GM19238 (cell line): ENCODE measurements at regions not wholly inside any gene's neighbourhood (a gene's known extent, or its start where the extent isn't known, plus 50 kb on each side); places are given as distances from the start of the nearest gene placed in this dataset.
"Not testable (repeated sequence)": the region's sequence is repeated elsewhere in the genome, so short reads cannot be mapped to it uniquely, and the experiment has no call there.

Experiments
- DNase-seq: peaks from one replicate; pipeline ENCODE4 v3.0.0; 2011; ENCODE audit warnings: low spot score; ENCODE audit not compliant: insufficient read length

DNA sequence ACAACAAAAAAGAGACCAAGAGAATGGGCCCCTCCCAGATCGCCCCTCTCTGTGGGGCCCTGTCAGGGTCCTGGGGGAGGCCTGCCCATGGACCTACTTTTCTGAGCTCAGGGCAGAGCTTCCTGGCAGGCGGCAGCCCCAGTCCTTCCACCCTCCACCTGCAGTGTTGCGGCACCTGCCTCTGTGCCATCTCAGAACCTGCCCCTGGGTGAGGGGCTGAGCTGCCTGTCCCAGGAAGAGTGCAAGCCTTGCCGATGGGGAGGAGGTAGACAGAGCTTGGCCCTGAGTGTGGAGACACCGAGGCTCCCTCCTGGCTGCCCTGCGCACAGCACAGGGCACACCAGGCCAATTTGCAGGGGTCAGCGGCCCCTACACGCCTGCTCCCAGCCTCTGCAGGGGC is 67.5 kb downstream of the UNCX start:
- no peak for DNase-seq

GRCh38 chr7:1300636-1301035 is 68.0 kb downstream of the UNCX start:
- no peak for DNase-seq

- no peak for DNase-seq
Measured at GRCh38 chr7:1301054-1301881, 68.6 kb downstream of the UNCX start.

DNA sequence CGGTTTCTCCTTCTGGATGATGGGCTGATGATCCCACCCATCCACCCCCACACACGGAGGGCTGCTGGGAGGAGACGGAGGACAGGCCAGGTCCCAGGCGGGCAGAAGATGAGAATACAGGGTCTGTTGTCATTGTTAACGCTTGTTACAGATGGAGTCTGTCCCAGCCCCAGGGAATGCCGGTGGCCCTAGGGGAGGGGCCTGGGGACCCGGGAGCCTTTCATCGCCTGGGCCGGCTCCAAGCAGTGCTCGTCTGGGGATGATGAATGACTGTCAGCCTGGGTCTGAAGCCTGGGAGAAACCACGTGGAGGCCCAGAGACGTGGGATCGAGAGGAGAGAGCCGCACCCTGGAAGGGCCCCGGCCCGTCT is 69.2 kb downstream of the UNCX start:
- no peak for DNase-seq

- DNase-seq, result no peak
Measured at GRCh38 chr7:1302936-1303335, 70.3 kb downstream of the UNCX start.

DNA sequence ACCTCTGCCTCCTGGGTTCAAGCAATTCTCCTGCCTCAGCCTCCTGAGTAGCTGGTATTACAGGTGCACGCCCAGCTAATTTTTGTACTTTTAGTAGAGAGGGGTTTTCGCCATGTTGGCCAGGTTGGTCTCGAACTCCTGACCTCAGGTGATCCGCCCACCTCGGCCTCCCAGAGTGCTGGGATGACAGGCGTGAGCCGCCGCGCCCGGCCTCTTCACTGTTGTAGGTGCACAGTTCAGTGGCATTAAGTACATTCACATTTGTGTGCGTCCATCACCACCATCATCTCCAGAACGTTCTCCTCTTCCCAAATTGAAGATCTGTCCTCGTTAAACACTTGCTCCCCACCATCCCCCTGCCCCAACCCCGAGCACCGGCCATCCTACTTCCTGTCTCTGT is 71.3 kb downstream of the UNCX start:
- DNase-seq, result not testable (repeated sequence)

- DNase-seq, result no peak
Measured at GRCh38 chr7:1305873-1306272, 73.2 kb downstream of the UNCX start.

GRCh38 chr7:1307828-1308227 is 75.2 kb downstream of the UNCX start:
- no peak for DNase-seq

- DNase-seq, result no peak
Measured at GRCh38 chr7:1309290-1309689, 76.6 kb downstream of the UNCX start.

- no peak for DNase-seq
Measured at GRCh38 chr7:1309996-1310395, 77.3 kb downstream of the UNCX start.

DNA sequence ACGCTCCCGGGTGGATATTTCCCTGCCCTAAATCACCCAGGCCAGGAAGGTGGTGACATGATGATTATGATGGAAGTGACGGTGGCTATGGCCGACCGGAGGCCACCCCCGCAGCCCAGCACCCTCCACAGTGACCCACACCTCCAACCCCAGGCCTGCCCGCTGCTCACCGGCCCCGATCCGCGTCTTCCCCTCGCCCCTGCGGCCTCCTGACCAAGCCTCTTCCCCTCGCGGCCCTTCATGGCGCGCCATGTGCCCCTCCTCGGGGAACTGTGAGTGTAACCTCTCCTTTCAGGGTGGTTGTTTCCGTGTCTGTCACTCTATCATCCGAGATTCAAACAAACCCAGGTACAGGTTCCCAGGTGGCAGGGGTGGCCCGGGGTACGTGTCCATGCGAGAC is 78.3 kb downstream of the UNCX start:
- DNase-seq, result no peak

DNA sequence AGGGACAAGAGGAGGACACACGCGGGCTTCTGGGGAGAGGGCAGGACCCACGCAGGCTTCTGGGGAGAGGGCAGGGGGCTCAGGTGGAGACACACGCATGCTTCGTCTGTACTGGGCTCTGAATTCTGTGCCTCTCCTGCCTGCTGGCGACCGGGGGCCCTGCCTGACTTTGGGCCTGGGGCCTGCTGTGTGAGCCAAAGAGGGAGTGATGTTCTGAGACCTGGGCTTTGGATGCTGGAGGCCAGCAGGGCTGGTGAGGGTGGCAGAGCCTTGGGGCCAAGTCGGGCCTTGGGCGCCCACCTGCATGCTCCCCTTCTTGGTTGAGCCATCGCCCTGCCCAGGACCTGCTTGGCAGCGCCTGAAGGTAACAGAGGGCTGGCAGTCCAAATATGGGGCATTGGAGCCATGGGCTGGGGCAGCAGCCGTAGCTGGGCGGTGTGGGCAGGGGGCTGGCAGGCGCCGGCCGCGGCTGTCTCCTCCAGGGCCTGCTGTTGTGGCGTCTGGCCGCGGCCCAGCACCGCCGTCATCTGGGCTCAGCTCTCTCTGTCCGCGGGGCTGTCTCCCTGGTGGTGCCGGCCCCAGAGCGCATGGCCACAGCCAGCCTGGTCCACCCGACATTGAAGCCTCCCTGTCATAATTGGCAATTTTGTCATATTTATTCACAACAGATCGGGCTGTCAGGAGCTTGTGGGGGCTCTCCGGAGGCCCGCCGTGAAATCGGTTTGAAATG is 78.9 kb downstream of the UNCX start:
- no peak for DNase-seq

DNA sequence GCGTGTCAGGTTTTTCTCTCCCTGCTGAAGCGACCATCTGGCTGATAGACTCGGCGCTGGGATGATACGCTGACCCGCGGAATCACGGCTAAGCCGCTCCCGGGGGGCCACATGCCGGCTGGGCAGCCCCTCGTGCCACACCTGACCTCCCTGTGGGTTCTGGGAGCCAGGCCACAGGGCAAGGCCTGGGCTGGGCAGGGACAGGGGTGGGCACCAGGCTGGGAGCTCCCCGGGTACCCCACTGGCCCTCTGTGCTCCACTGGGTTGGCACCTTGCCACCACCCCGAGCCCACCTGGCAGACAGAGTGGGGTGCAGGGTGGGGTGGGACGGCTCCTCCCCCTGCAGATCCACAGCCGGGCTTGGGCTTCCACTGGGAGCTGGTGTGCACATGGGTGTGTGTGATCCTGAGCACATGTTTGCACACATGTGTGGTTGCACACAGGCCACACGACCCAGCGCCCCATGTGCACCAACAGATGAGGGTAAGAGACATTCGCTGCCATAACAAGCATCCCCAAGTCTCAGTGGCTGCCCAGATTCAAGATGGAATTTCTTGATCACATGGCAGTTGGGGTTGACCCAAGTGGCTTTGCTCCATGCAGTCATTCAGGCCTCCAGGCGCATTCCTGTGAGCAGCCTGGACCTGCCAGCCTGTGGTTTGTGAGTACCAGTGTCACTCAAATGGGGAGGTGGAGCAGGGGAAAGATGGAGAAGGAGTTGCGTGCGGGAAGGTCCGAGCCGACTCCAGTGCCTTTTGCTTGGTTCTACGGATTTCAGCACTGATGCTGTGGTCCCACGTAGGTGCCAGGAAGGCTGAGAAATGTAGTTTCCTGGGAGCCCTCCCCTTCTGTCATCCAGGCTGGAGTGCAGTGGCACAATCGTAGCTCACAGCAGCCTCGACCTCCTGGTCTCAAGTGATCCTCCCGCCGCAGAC is 79.7 kb downstream of the UNCX start:
- DNase-seq, result no peak

DNA sequence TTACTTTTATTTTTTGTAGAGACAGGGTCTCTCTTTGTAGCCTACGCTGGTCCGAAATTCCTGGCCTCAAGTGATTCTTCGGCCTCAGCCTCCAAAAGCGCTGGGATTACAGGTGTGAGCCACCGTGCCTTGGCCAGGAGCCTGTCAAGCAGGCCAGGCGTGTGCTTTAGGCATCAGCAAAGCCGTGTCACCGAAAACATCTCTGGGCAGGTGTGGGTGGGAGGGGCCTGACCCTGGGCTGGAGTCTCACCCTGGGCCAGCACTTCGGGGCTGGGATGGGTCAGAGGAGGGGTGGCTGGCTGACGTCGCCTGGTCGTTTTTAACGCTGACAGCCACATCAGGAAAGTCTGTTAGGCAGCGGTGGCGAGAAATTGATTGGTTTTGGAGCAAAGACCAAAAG is 80.9 kb downstream of the UNCX start:
- DNase-seq, result no peak

DNA sequence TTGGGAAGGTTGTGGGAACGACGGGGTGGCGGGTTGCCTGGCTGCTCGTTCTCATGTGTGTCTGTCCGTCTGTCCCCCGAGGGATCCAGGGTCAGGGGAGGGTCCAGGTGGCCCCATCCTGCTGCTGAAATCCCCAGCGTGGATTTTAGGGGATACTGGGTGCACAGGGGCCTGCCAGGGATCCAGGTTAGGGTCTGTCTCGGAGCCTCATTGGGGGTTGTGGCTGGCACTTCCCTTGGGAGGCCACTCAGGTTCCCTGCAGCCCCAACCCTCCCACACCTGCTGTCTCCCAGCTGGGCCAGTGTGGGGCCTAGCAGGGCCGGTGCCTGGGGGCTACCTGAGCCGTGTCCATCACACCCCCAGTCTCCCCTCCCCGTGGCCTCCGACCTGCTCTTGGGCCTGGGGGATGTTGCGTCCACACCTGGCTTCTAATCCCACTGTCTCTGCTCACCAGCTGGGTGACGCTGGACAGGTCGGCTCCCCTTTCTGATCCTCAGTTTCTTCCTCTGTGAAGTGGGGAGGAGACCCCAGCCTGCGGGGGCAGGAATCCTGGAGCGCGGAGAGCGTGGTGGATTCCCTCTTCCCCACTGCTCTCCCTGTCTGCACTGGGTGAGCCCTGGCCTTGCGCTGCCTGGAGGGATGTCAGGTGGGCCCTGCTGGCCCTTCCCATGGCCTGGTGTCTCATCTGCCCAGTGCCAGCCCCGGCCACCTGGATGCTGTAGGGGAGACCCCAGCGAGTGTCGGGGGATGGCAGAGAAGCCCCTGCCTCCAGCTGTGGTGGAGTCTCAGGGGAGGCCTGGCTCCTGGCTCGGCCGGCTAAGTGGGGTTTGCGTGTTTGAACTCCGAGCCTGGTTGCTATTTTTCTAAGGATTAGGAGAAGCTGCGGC is 81.6 kb downstream of the UNCX start:
- DNase-seq, result no peak

DNA sequence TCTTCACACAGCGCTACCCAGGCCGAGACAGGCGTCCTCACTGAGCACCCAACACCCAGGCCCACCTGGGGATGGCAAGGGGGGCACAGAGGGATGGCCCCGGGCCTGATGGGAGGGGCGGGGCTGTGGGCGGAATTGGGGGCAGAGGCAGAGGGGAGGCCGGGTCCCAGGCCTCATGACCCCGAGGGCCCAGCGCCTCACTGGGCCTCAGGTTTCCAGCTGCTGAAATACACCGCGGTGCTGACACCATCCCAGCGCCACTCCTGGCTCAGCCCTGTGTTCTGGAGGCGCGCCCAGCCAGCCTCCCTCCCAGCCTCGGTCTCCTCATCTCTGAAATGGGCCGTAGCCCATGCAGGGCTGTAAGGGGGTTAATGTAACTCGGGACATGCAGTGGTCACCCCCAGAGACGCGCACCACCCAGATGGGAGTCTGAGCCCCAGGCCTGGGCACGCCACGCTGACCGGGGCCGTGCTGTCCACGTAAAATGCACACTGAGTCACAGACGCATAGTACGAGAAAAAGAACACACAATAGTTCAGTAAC is 82.3 kb downstream of the UNCX start:
- no peak for DNase-seq

DNA sequence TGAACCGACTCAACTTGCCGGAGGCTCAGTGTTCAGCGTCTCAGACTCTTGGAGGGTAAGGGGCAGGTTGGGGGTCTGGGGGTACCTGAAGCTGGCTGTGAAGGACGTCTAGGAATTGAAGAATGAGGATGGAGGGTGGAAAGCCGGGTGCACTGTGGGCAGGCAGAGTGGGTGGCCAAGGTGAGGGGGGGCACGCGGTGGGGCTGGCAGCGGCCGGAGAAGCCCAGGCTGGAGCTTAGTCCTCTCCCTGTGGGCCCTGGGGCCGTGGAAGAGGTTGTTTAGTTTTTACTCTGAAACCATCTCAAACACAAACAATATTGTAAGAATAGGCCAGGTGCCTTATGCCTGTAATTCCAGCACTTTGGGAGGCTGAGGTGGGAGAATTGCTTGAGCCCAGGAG is 83.4 kb downstream of the UNCX start:
- no peak for DNase-seq

GRCh38 chr7:1317646-1318045 is 85.0 kb downstream of the UNCX start:
- DNase-seq, result no peak

GRCh38 chr7:1318051-1318450 is 85.4 kb downstream of the UNCX start:
- DNase-seq, result no peak

DNA sequence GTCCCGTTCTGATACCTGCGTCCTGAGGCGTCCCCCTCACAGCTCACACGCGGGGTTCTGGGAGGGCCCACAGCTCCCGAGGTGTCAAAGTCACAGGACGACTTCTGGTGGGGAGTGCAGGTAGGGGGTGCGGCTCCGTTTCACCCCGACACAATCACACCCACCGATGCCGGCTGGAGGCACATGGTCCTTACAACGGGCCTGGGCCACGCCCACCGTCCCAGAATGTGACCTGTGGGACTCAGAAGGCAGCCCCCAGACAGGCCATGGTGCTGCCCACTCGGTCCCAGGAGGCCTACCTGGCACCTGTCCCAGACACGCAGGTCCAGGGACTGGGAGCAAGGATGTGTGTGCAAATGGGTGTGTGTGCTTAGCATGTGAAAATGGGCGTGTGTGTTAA is 86.0 kb downstream of the UNCX start:
- no peak for DNase-seq
